ENCODE measurements at regions not wholly inside any gene's neighbourhood (a gene's known extent, or its start where the extent isn't known, plus 50 kb on each side); places are given as distances from the start of the nearest gene placed in this dataset.

DNA sequence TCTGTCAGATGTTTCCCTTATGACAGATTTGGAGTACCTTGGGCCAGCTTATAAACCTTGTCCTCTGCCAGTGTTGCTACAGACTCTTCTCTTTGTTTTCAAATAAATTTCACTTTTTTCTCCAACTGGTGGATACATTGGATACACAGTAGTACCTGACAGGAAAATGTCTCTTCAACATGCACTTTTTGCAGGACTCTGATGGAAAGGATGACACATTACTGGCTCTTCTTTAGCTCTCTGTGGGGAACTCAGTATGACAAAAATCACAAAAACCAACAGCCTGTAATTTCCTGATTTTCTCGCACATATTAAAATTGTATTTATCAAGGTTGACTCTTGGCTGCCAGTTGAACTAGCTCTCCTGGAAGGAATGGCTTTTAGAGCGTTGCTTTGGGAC is 61.3 kb upstream of the GIMD1 start:
- DNase-seq (ENCODE audit: low read depth) = no peak

DNA sequence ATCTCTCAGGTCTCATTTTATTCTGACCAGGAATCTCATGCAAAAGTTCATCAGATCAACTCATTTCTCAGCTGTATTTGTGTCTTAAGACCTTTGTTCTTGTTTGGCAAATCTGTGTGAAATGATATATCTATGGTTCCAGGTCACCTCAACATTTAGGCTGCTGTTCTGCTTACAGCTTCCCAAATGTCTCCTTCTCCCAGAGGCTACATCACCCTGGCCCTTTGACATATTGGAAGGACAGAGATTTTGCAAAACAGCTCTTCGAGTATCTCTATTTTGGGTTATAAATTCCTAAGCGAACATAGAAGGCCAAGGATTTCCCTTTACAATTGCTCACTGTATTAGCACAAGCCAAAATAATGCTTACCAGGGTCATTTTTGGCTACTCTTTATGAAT is 57.5 kb upstream of the GIMD1 start:
- DNase-seq (ENCODE audit: low read depth) = no peak

DNA sequence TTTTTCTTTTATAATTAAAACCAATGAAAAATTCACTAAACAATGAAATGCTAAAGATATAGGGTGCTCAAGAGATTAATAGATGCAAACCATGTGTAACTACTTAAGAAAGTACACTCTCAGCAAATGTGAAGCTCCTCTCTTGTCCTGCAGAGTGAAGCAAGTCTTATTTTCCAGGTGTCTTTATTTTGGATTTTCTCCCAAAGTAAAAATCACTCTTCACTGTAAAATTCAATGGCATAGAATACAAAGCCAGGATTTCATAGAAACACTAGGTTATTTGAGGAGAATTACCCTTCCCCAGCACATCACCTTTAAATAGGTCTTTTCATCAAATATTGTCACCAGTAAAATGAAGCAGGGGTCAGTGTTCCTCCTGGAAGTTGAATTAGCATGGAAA is 57.0 kb upstream of the GIMD1 start:
- DNase-seq (ENCODE audit: low read depth) = no peak

DNA sequence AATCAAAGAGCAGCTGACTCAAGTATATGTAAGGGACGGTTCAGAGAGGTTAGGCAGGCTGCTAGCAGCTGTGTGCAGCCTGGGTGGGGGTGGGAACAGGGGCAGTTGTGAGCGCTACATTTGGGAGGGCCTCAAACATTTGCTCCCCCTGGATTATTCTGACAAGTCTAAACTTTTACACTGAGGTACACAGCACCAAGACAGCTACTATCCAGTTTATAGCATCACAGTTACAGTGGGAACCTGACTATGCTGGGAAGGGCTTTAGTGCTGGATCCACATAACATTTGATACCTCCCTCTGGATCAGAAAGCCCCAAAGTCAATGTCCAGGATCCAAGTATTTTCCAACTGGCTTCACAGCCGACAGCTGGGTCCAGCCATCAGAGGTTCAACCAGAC is 55.8 kb upstream of the GIMD1 start:
- DNase-seq (ENCODE audit: low read depth) = no peak

DNA sequence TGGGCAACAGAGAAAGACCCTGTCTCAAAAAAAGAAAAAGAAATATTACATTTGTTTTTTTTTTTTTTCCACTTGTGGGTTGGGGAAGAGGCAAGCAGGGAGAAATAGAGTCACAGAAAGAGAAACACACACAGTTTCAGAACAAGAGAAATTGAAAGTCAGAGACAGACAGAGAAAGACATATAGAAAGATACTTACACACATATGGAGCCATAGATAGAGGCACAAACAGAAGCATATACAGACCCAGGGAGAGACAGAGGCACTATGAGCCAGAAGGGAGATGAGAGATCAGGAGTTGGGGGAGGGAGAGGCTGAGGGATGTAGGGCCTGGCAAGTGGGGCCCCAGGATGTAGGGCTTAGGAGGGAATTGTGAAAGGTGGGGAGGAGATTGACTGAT is 55.2 kb upstream of the GIMD1 start:
- no peak for DNase-seq (ENCODE audit: low read depth)

DNA sequence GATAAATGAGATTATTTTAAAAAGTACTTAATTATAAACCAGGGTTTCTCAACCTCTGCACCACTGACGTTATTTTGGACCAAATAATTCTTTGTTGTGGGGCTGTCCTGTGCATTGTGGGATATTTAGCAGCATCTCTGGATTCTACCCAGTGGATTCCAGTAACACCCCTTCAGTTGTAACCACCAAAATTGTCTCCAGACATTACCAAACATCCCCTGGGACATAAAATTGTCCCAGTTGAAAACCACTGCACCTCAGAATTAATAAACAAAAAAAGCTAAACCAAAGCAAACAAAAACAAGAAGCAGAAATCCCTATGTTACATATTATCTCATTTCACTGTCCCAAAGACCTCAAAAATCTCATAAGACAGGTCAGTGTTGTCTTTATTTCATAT is 54.2 kb upstream of the GIMD1 start:
- no peak for DNase-seq (ENCODE audit: low read depth)

DNA sequence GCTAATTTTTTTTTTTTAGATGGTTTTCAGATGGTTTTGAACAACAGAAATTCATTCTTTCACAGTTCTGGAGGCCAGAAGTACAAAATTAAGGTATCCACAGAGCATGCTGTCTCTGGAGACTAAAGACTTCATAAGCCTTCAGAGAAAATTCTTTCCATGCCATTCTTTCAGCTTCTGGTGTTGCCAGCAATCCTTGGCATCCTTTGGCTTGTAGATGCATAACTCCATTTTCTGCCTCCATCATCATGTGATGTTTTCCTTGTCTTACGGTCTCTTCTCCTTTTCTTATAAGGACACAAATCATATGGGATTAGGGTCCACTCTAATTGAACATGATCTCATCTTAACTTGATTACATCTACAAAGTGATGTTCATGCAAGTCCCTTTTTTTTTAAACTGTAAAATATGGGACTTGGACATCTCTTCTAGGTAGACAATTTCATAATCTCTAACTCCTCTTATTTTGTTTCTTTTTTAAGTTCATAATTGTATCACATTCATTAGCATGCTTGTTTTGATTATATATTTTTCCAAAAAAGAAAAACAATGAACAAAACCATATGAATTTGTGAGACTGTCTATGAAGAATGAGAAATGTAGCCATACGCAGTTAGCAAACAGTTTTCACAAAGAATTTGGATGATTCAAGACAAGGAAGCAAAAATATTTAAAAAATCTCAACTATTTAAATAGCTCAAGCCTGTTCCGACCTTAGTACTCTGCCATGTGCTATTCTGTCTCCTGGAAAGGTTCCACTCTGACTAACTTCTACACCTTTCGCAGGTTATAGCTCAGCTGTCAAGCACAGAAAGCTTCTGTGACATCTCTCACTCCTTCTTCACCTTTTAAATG is 53.1 kb upstream of the GIMD1 start:
- no peak for DNase-seq (ENCODE audit: low read depth)

DNA sequence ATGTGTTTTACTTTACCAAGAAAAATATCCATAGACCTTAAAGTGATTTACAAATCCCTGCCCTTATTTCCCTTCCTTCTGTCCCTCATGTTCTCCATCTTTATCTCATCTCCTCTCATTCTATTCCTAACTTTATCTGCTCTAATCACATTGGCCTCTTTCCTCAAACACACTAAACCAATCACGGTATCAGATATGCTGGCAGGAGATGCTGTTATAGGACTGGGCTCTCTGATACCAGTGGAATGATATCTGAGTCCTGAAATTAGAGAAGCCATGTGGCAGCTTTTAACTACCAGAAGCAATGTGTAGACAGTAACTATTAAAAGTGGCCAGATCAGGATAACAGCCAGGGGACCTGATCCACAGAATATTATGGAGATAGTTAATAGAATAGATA is 49.9 kb upstream of the GIMD1 start:
- no peak for DNase-seq (ENCODE audit: low read depth)

All from stimulated activated CD8-positive, alpha-beta memory T cell treated with anti-CD3 and anti-CD28 coated beads, Interleukin-4, amount 100 ng/mL, for 24 hours (primary cell).